Anterior cingulate cortex (tissue), 58 donors: ENCODE measurements at regions not wholly inside any gene's neighbourhood (a gene's known extent, or its start where the extent isn't known, plus 50 kb on each side); places are given as distances from the start of the nearest gene placed in this dataset.
A peak's percentile ranks its signal among the peaks of the same experiment; 100 is the strongest.
"Not testable (repeated sequence)": the region's sequence is repeated elsewhere in the genome, so short reads cannot be mapped to it uniquely, and the experiment has no call there.

Source experiments
- DNase-seq, 58 donors: peaks; one replicate each; lab custom pipeline; 2025; lab: John Stamatoyannopoulos, UW

GRCh38 chr6:82506526-82506925 is 142.9 kb downstream of the TPBG start:
- no peak for DNase-seq

- no peak for DNase-seq
Measured at GRCh38 chr6:82507112-82507511, 143.5 kb downstream of the TPBG start.

GRCh38 chr6:82511546-82511945 is 147.9 kb downstream of the TPBG start:
- no peak for DNase-seq

- not testable (repeated sequence) for DNase-seq
Measured at GRCh38 chr6:82517896-82518295, 154.3 kb downstream of the TPBG start.

GRCh38 chr6:82521369-82521768 is 157.8 kb downstream of the TPBG start:
- DNase-seq, result no peak

- no peak for DNase-seq
Measured at GRCh38 chr6:82521861-82522260, 158.2 kb downstream of the TPBG start.

- no peak for DNase-seq
Measured at GRCh38 chr6:82524031-82524430, 160.4 kb downstream of the TPBG start.

- no peak for DNase-seq
Measured at GRCh38 chr6:82525775-82526495, 162.3 kb downstream of the TPBG start.

- not testable (repeated sequence) for DNase-seq
Measured at GRCh38 chr6:82529960-82530460, 166.4 kb downstream of the TPBG start.

GRCh38 chr6:82534876-82535275 is 171.3 kb downstream of the TPBG start:
- no peak for DNase-seq

GRCh38 chr6:82549480-82549879 is 185.9 kb downstream of the TPBG start:
- not testable (repeated sequence) for DNase-seq

GRCh38 chr6:82551311-82551710 is 187.7 kb downstream of the TPBG start:
- DNase-seq, result not testable (repeated sequence)

GRCh38 chr6:82551831-82552230 is 188.2 kb downstream of the TPBG start:
- no peak for DNase-seq

- DNase-seq, result no peak
Measured at GRCh38 chr6:82553863-82554531, 190.4 kb downstream of the TPBG start.

- no peak for DNase-seq
Measured at GRCh38 chr6:82554666-82555065, 191.0 kb downstream of the TPBG start.

GRCh38 chr6:82555801-82556200 is 192.2 kb downstream of the TPBG start:
- DNase-seq, result no peak

GRCh38 chr6:82558531-82558930 is 194.9 kb downstream of the TPBG start:
- DNase-seq, result not testable (repeated sequence)

GRCh38 chr6:82567621-82568020 is 204.0 kb downstream of the TPBG start:
- no peak for DNase-seq

- peak in 12 of 58 donors; percentile 2 to 43 (median 11) for DNase-seq
Measured at GRCh38 chr6:82568290-82568993, 204.8 kb downstream of the TPBG start.

GRCh38 chr6:82569022-82569421 is 205.4 kb downstream of the TPBG start:
- DNase-seq, result no peak

GRCh38 chr6:82570083-82570482 is 206.5 kb downstream of the TPBG start:
- DNase-seq, result no peak
